ENCODE measurements at regions not wholly inside any gene's neighbourhood (a gene's known extent, or its start where the extent isn't known, plus 50 kb on each side); places are given as distances from the start of the nearest gene placed in this dataset.

DNA sequence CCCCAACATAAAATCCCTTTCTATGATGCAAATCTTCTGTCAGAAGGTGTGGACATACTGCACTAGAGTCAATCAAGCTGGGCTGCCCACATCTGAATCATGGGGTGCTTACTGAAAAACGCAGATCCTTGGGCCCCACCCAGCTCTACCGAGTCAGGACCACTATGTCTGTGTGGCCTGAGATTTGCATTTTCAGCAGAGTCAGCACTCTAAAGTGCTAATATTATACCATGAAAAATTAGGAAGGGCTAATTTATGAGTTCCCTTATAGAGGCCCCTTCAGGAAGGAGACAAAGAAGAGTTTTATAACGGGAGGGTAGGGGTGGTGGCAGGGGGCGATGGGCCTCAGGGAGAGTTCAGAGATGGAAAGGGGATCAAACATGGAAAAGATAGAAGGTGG lies 163.3 kb upstream of the NABP1 start:
- Histone ChIP-seq H3K27ac (no peak overlapping the region), H3K27me3 (no peaks in the 10 kb centered on the region), H3K4me3 (no peak overlapping the region), H3K9me3 (no peaks in the 10 kb centered on the region), H3K36me3 (no peaks in the 10 kb centered on the region), H3K4me1 (no peaks in the 10 kb centered on the region)
- intact Hi-C loops (cut with DNase I; ENCODE audit: low total_unique reads) = loop anchor here (10.0 kb wide), 1 partner anchor 340 kb away; no protein-coding TSS in a partner anchor
- no peak for DNase-seq (ENCODE audit: low spot score in 2 of 2)
- TF ChIP-seq POLR2A (IDR thresholded peaks at IDR 0.05) (no peak), POLR2AphosphoS5 (IDR thresholded peaks at IDR 0.05) (no peak), CTCF (IDR thresholded peaks at IDR 0.05) (no peak)

DNA sequence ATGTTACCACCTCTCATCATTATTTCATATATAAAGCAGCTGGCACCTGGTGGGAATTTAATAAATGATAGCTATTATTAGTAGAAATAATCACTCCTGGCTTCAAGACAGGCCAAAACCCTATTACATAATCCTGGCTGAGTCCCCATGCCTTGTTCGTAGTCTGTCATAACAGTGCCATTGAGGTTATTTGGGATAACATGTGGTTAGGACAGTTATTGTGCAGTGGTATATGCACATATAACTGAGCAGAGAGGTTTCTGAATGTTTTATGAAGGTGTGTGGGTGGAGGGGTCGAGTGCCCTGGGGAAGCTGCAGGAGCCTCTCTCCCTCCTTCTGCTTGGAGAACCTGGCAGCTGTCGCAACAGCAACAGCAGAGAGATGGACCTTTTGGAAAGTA lies 162.4 kb upstream of the NABP1 start:
- no peak overlapping the region for H3K4me3 ChIP-seq
- no peaks in the 10 kb centered on the region for H3K36me3 ChIP-seq
- H3K27ac ChIP-seq = no peak overlapping the region
- H3K4me1 ChIP-seq = no peaks in the 10 kb centered on the region
- TF ChIP-seq POLR2AphosphoS5 (IDR thresholded peaks at IDR 0.05) (no peak), POLR2A (IDR thresholded peaks at IDR 0.05) (no peak), CTCF (IDR thresholded peaks at IDR 0.05) (no peak)
- DNase-seq (ENCODE audit: low spot score in 2 of 2) = no peak
- H3K9me3 ChIP-seq = no peaks in the 10 kb centered on the region
- intact Hi-C loops (cut with DNase I; ENCODE audit: low total_unique reads) = loop anchor here (10.0 kb wide), 1 partner anchor 341 kb away; no protein-coding TSS in a partner anchor
- no peaks in the 10 kb centered on the region for H3K27me3 ChIP-seq

GRCh38 chr2:191516260-191516659 lies 161.7 kb upstream of the NABP1 start:
- no peak for TF ChIP-seq POLR2A (IDR thresholded peaks at IDR 0.05)
- H3K27me3 ChIP-seq = no peaks in the 10 kb centered on the region
- no peaks in the 10 kb centered on the region for H3K9me3 ChIP-seq
- DNase-seq (ENCODE audit: low spot score in 2 of 2) = no peak
- H3K36me3 ChIP-seq = no peaks in the 10 kb centered on the region
- H3K4me3 ChIP-seq = no peak overlapping the region
- no peak overlapping the region for H3K27ac ChIP-seq
- H3K4me1 ChIP-seq = no peaks in the 10 kb centered on the region
- intact Hi-C loops (cut with DNase I; ENCODE audit: low total_unique reads) = loop anchor here (10.0 kb wide), 1 partner anchor 341 kb away; no protein-coding TSS in a partner anchor

DNA sequence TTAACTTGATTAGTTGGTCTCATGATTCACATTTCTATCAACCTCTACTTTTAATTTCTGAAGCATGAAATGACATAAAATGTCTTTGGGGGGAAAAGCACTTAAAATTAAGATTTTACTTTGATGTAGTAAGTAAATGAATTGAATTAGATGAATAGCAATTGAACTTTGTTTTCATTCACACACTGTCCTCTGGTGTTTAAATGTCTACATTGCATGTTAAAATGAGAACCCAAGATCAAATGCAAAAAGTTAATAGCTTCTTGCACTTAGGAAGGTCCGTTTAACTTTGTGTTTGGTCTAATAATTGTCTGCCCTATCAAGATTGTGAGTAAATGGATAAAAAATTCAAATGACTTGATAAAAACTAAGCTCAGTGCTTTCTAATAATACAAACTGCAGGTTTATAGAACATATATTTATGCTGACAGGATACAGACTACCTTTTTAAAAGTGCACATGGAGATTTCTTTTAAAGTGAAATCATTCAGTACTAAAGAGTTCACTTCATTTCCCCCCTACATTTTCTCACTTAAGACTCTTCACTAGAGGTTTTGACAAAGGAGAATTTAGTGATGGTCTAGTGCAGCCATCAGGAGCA lies 156.2 kb upstream of the NABP1 start:
- no peak for DNase-seq (ENCODE audit: low spot score in 2 of 2)
- intact Hi-C loops (cut with DNase I; ENCODE audit: low total_unique reads) = no loop called here
- H3K27ac ChIP-seq = no peak overlapping the region
- H3K9me3 ChIP-seq = no peaks in the 10 kb centered on the region
- TF ChIP-seq POLR2AphosphoS5 (IDR thresholded peaks at IDR 0.05) (no peak), CTCF (IDR thresholded peaks at IDR 0.05) (peak; percentile 50 to 88 (median 82))
- H3K4me3 ChIP-seq = no peak overlapping the region
- no peaks in the 10 kb centered on the region for H3K36me3 ChIP-seq
- no peaks in the 10 kb centered on the region for H3K4me1 ChIP-seq
- no peaks in the 10 kb centered on the region for H3K27me3 ChIP-seq

GRCh38 chr2:191522478-191523120 lies 155.3 kb upstream of the NABP1 start:
- TF ChIP-seq POLR2AphosphoS5 (IDR thresholded peaks at IDR 0.05) (no peak), CTCF (IDR thresholded peaks at IDR 0.05) (no peak), POLR2A (IDR thresholded peaks at IDR 0.05) (no peak)
- no peaks in the 10 kb centered on the region for H3K27me3 ChIP-seq
- H3K36me3 ChIP-seq = no peaks in the 10 kb centered on the region
- no peaks in the 10 kb centered on the region for H3K9me3 ChIP-seq
- no peak overlapping the region for H3K4me3 ChIP-seq
- no peak for DNase-seq (ENCODE audit: low spot score in 2 of 2)
- H3K4me1 ChIP-seq = no peaks in the 10 kb centered on the region
- H3K27ac ChIP-seq = no peak overlapping the region
- intact Hi-C loops (cut with DNase I; ENCODE audit: low total_unique reads) = no loop called here
